ENCODE measurements at regions not wholly inside any gene's neighbourhood (a gene's known extent, or its start where the extent isn't known, plus 50 kb on each side); places are given as distances from the start of the nearest gene placed in this dataset.

GRCh38 chr6:79813854-79814709, 133.3 kb downstream of the ELOVL4 start:
- Histone ChIP-seq H3K36me3 (no peaks in the 10 kb centered on the region), H3K27me3 (no peaks in the 10 kb centered on the region), H3K9me3 (no peaks in the 10 kb centered on the region), H3K4me1 (no peaks in the 10 kb centered on the region), H3K4me3 (no peak overlapping the region), H3K27ac (no peak overlapping the region)
- in situ Hi-C loops (cut with MboI; ENCODE audit: low sequenced_read_pairs in 4 of 4), result no loop called here
- intact Hi-C loops (cut with DNase I; ENCODE audit: low total_unique reads), result no loop called here
- ATAC-seq (peak; percentile 46 to 52), DNase-seq (peak in 1 of 2 donors; percentile 32)
- TF ChIP-seq POLR2A (IDR thresholded peaks at IDR 0.05) (no peak), CTCF (IDR thresholded peaks at IDR 0.05 in 4 of 5, conservative IDR thresholded peaks at IDR 0.05 in 1 of 5) (peak; percentile 40 to 80 (median 66))

- no peaks in the 10 kb centered on the region for H3K36me3 ChIP-seq
- ATAC-seq, result no peak
- H3K9me3 ChIP-seq, result no peaks in the 10 kb centered on the region
- in situ Hi-C loops (cut with MboI; ENCODE audit: low sequenced_read_pairs in 4 of 4) (no loop called here), intact Hi-C loops (cut with DNase I; ENCODE audit: low total_unique reads) (no loop called here)
- H3K4me3 ChIP-seq, result no peak overlapping the region
- no peaks in the 10 kb centered on the region for H3K27me3 ChIP-seq
- TF ChIP-seq CTCF (IDR thresholded peaks at IDR 0.05 in 4 of 5, conservative IDR thresholded peaks at IDR 0.05 in 1 of 5) (no peak), POLR2A (IDR thresholded peaks at IDR 0.05) (no peak)
- no peaks in the 10 kb centered on the region for H3K4me1 ChIP-seq
- no peak overlapping the region for H3K27ac ChIP-seq
- DNase-seq, result no peak
These were observed 134.1 kb downstream of the ELOVL4 start for GRCh38 chr6:79813143-79813850.

- H3K4me3 ChIP-seq, result no peak overlapping the region
- intact Hi-C loops (cut with DNase I; ENCODE audit: low total_unique reads), result no loop called here
- no peak overlapping the region for H3K27ac ChIP-seq
- DNase-seq (no peak), ATAC-seq (no peak)
- no peaks in the 10 kb centered on the region for H3K4me1 ChIP-seq
- no peaks in the 10 kb centered on the region for H3K9me3 ChIP-seq
- no peak for TF ChIP-seq CTCF (IDR thresholded peaks at IDR 0.05 in 4 of 5, conservative IDR thresholded peaks at IDR 0.05 in 1 of 5)
- no peak for TF ChIP-seq POLR2A (IDR thresholded peaks at IDR 0.05)
- in situ Hi-C loops (cut with MboI; ENCODE audit: low sequenced_read_pairs in 4 of 4), result no loop called here
- H3K36me3 ChIP-seq, result no peaks in the 10 kb centered on the region
- no peaks in the 10 kb centered on the region for H3K27me3 ChIP-seq
These were observed 135.2 kb downstream of the ELOVL4 start for GRCh38 chr6:79812195-79812594.

GRCh38 chr6:79810871-79811270, 136.5 kb downstream of the ELOVL4 start:
- no peak for TF ChIP-seq CTCF (IDR thresholded peaks at IDR 0.05 in 4 of 5, conservative IDR thresholded peaks at IDR 0.05 in 1 of 5)
- TF ChIP-seq POLR2A (IDR thresholded peaks at IDR 0.05), result no peak
- Histone ChIP-seq H3K4me1 (no peaks in the 10 kb centered on the region), H3K9me3 (no peaks in the 10 kb centered on the region), H3K36me3 (no peaks in the 10 kb centered on the region), H3K4me3 (no peak overlapping the region), H3K27me3 (no peaks in the 10 kb centered on the region), H3K27ac (no peak overlapping the region)
- ATAC-seq (no peak), DNase-seq (no peak)
- in situ Hi-C loops (cut with MboI; ENCODE audit: low sequenced_read_pairs in 4 of 4) (no loop called here), intact Hi-C loops (cut with DNase I; ENCODE audit: low total_unique reads) (no loop called here)

All from gastrocnemius medialis (tissue), 4 donors.